Lower lobe of right lung (tissue), 2 donors: ENCODE measurements at regions not wholly inside any gene's neighbourhood (a gene's known extent, or its start where the extent isn't known, plus 50 kb on each side); places are given as distances from the start of the nearest gene placed in this dataset.

Experiments used
- ATAC-seq, 2 donors: fragments of 200-7000 bp; cut with Tn5 transposase; one replicate each; pipeline ENCODE4 v1.9.1; 2020 to 2022; ENCODE audit warnings: mild to moderate bottlenecking in 2 of 2, moderate library complexity in 2 of 2
- DNase-seq: peaks from one replicate; pipeline ENCODE4 v3.0.0-alpha.2; 2020
- H3K27ac ChIP-seq: fragments of 200-600 bp; one replicate; pipeline ENCODE4 v1.8.0; 2022
- H3K27me3 ChIP-seq: fragments of 200-600 bp; one replicate; pipeline ENCODE4 v1.8.0; 2022; ENCODE audit warnings: low read depth
- H3K36me3 ChIP-seq: fragments of 200-600 bp; one replicate; pipeline ENCODE4 v1.8.0; 2022; ENCODE audit warnings: mild to moderate bottlenecking
- H3K4me1 ChIP-seq: fragments of 200-600 bp; one replicate; pipeline ENCODE4 v1.8.0; 2022
- H3K4me3 ChIP-seq: fragments of 200-600 bp; one replicate; pipeline ENCODE4 v1.8.0; 2022; ENCODE audit warnings: mild to moderate bottlenecking
- H3K9me3 ChIP-seq: fragments of 200-600 bp; one replicate; pipeline ENCODE4 v1.8.0; 2022
- CTCF ChIP-seq: fragments of 200-600 bp; IDR thresholded peaks from one replicate; pipeline ENCODE4 v1.8.0; 2022; ENCODE audit warnings: antibody characterized with exemption, mild to moderate bottlenecking
- intact Hi-C: fragments of 100-400 bp; cut with DNase I; formaldehyde crosslinking; loops from one replicate; pipeline ENCODE4 v1.11.0; 2022
- donor health status: DM: no; HTN: yes; CAD: no; lungs with severe emphysema.

DNA sequence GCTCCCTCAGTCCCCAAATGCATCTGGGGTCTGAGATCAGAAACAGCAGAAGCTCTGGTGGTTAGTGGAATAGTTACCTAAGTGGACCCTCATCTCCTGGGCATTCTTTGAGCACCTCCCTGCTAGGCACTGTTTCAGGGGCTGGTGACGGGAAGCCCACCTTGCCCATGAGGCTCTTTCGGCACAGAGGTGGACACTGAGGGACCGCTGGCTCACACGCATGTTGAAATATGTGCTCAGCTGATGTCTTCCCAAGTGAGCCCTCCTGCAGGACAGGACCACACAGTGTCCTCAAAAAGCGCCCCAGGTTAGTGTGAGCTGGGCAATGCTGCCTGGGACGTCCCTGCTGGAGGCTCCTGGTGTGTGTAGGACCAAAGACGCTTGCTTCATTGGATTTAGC, 1379.9 kb downstream of the TBC1D22A start:
- peaks cover 15% of the 10 kb centered on the region for H3K27me3 ChIP-seq
- intact Hi-C loops, result no loop called here
- no peak overlapping the region for H3K27ac ChIP-seq
- ATAC-seq, result no peak
- H3K4me1 ChIP-seq, result no peaks in the 10 kb centered on the region
- H3K4me3 ChIP-seq, result no peak overlapping the region
- no peaks in the 10 kb centered on the region for H3K36me3 ChIP-seq
- DNase-seq, result no peak
- no peak for TF ChIP-seq CTCF
- H3K9me3 ChIP-seq, result no peaks in the 10 kb centered on the region

DNA sequence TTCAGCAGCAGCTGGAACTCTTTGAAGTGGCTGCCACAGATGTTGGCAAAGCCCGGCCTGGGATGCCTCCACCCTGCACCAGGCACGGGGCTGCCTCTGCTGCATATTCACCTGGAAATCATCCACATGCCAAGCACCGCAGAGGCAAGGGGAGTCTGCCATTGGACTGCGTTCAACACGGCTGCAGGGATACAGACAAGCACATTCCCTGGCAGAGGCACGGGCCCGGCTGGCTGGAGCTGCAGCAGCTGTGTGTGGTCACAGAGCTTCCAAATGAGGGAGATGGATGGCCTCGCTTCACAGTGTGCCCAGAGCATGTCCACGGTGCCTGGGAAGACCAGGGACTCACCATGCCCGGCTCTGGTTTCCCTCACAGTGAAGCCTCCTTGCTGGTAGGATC, 1378.9 kb downstream of the TBC1D22A start:
- Histone ChIP-seq H3K9me3 (no peaks in the 10 kb centered on the region), H3K4me1 (no peaks in the 10 kb centered on the region), H3K27ac (no peak overlapping the region), H3K36me3 (no peaks in the 10 kb centered on the region), H3K27me3 (peaks cover 12% of the 10 kb centered on the region), H3K4me3 (no peak overlapping the region)
- ATAC-seq (no peak), DNase-seq (no peak)
- TF ChIP-seq CTCF, result no peak
- intact Hi-C loops, result no loop called here

DNA sequence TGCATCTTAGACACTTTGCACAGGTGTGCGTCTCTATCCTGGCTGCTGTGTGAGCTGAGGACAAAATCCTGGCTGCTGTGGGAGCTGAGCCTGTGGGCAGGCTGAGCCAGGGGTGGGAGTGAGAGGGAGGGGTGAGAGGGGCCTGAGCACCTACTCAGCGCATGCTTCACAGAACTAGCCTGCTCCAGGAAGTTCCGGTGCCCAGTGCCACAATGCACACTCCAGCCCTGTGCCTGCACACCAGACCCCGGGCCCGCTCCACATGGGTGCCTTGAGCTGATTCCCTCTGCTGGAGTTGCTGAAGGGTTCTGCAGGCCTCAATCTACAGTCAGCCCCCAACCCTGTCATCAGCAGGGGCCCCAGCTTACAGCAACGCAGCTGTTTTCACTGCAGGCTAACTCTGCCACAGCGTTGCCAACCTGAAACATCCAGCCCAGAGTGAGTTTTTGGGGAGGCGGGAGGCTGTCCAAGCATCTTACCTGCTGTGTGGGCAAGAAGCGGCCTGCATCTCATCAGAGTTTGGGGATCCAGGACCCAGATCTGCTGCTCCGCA, 1377.9 kb downstream of the TBC1D22A start:
- Histone ChIP-seq H3K36me3 (no peaks in the 10 kb centered on the region), H3K4me3 (no peak overlapping the region), H3K4me1 (no peaks in the 10 kb centered on the region), H3K27ac (no peak overlapping the region), H3K9me3 (no peaks in the 10 kb centered on the region), H3K27me3 (peaks cover 5% of the 10 kb centered on the region)
- ATAC-seq, result no peak
- intact Hi-C loops, result no loop called here
- DNase-seq, result no peak
- TF ChIP-seq CTCF, result no peak

GRCh38 chr22:48139776-48140175, 1377.3 kb downstream of the TBC1D22A start:
- no peak overlapping the region for H3K27ac ChIP-seq
- ATAC-seq (no peak), DNase-seq (no peak)
- no peaks in the 10 kb centered on the region for H3K4me1 ChIP-seq
- H3K27me3 ChIP-seq, result peaks cover 5% of the 10 kb centered on the region
- no peak overlapping the region for H3K4me3 ChIP-seq
- TF ChIP-seq CTCF, result no peak
- no peaks in the 10 kb centered on the region for H3K36me3 ChIP-seq
- intact Hi-C loops, result no loop called here
- H3K9me3 ChIP-seq, result no peaks in the 10 kb centered on the region

- ATAC-seq, result no peak
- peaks cover 6% of the 10 kb centered on the region for H3K9me3 ChIP-seq
- no peak overlapping the region for H3K4me3 ChIP-seq
- H3K27me3 ChIP-seq, result peaks cover 5% of the 10 kb centered on the region
- no peak overlapping the region for H3K27ac ChIP-seq
- DNase-seq, result no peak
- intact Hi-C loops, result no loop called here
- no peaks in the 10 kb centered on the region for H3K36me3 ChIP-seq
- H3K4me1 ChIP-seq, result no peaks in the 10 kb centered on the region
- TF ChIP-seq CTCF, result no peak
These were observed 1376.4 kb downstream of the TBC1D22A start for GRCh38 chr22:48138855-48139254.

- intact Hi-C loops, result no loop called here
- Histone ChIP-seq H3K4me3 (no peak overlapping the region), H3K36me3 (no peaks in the 10 kb centered on the region), H3K4me1 (no peaks in the 10 kb centered on the region), H3K9me3 (peaks cover 7% of the 10 kb centered on the region), H3K27ac (no peak overlapping the region), H3K27me3 (peaks cover under 1% of the 10 kb centered on the region)
- ATAC-seq (no peak), DNase-seq (no peak)
- TF ChIP-seq CTCF, result no peak
These were observed 1376.0 kb downstream of the TBC1D22A start for GRCh38 chr22:48138427-48138826.
